ENCODE measurements at regions not wholly inside any gene's neighbourhood (a gene's known extent, or its start where the extent isn't known, plus 50 kb on each side); places are given as distances from the start of the nearest gene placed in this dataset.

DNA sequence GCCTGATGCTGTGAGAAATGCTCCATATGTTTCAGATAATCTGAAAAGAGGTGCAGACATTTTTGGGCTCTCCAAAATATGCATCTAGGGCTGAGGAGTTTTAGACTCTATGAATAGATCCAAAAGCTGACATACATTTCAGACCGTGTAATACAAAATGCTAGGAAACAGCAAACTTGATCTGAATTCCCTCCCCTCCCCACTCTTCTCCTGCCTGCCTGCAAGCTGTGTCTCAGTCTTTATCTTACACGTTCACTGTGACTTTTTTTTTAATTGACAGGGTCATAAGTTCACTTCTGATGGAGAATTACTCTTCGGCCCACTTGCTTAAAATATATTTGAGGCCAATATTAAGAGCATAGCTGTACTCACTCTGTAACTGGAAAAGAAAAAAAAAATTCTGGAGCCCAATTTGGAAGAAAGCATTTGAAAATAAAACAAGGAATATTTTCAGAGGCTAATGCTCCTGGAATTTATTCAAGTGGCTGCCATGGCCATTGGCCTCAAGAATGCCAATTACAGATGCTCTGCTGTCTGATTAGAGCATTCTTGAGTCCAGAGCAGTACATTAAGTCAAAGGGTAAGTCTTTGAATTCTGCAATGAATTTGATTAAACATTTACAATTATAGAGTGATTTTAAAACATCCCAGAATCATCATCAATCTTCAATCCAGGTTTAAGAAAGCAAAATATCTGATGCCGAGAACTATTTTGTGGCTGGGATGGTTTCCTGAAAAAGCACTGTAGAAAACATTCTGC lies 146.2 kb upstream of the SEMA6D start:
- no peak for TF ChIP-seq EZH2 (IDR thresholded peaks at IDR 0.05; ENCODE audit: borderline replicate concordance, insufficient read depth, low read depth, low read length, poor library complexity, severe bottlenecking)
- TF ChIP-seq, protein P1, sequence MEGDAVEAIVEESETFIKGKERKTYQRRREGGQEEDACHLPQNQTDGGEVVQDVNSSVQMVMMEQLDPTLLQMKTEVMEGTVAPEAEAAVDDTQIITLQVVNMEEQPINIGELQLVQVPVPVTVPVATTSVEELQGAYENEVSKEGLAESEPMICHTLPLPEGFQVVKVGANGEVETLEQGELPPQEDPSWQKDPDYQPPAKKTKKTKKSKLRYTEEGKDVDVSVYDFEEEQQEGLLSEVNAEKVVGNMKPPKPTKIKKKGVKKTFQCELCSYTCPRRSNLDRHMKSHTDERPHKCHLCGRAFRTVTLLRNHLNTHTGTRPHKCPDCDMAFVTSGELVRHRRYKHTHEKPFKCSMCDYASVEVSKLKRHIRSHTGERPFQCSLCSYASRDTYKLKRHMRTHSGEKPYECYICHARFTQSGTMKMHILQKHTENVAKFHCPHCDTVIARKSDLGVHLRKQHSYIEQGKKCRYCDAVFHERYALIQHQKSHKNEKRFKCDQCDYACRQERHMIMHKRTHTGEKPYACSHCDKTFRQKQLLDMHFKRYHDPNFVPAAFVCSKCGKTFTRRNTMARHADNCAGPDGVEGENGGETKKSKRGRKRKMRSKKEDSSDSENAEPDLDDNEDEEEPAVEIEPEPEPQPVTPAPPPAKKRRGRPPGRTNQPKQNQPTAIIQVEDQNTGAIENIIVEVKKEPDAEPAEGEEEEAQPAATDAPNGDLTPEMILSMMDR (IDR thresholded peaks at IDR 0.05) = no peak

Measured in B cell (primary cell).